DND-41 (cell line): ENCODE measurements at regions not wholly inside any gene's neighbourhood (a gene's known extent, or its start where the extent isn't known, plus 50 kb on each side); places are given as distances from the start of the nearest gene placed in this dataset.

ENCODE experiments used
- CTCF ChIP-seq: IDR thresholded peaks from 2 replicates; pipeline ENCODE4 v1.5.1; 2012; ENCODE audit warnings: borderline replicate concordance, low read length, moderate library complexity, mild to moderate bottlenecking; ENCODE audit not compliant: poor library complexity, severe bottlenecking; ENCODE audit errors: extremely low read depth
- EZH2 ChIP-seq: IDR thresholded peaks from 3 replicates; pipeline ENCODE4 v1.6.1; 2012; ENCODE audit warnings: borderline replicate concordance, low read depth, mild to moderate bottlenecking, moderate library complexity, low read length, inconsistent platforms; ENCODE audit not compliant: severe bottlenecking

- no peak for TF ChIP-seq CTCF
- TF ChIP-seq EZH2: no peak
Observed at GRCh38 chr16:86118467-86119307, 219.7 kb downstream of the IRF8 start.
